SK-N-SH treated with all-trans-retinoic acid at 6 μM for 48 hours (cell line): ENCODE measurements at regions not wholly inside any gene's neighbourhood (a gene's known extent, or its start where the extent isn't known, plus 50 kb on each side); places are given as distances from the start of the nearest gene placed in this dataset.

Experiments used
- ATAC-seq: fragments of 200-7000 bp; cut with Tn5 transposase; 3 replicates; pipeline ENCODE4 v1.9.1; 2020; ENCODE audit warnings: mild to moderate bottlenecking, moderate library complexity
- ARNTL ChIP-seq: fragments of 450-650 bp; formaldehyde crosslinking; IDR thresholded peaks from 2 replicates; pipeline ENCODE4 v1.5.0; 2020; ENCODE audit warnings: low read depth, mild to moderate bottlenecking, moderate library complexity, borderline replicate concordance
- BACH2 ChIP-seq: fragments of 250-450 bp; sonication (Bioruptor Pico); IDR thresholded peaks from 2 replicates; pipeline ENCODE4 v1.9.0; 2021; ENCODE audit warnings: mild to moderate bottlenecking, borderline replicate concordance
- CREB5 ChIP-seq: fragments of 250-450 bp; sonication (Bioruptor Pico); IDR thresholded peaks from 2 replicates; pipeline ENCODE4 v1.5.1; 2020; ENCODE audit warnings: low read depth, mild to moderate bottlenecking, moderate library complexity
- CSDC2 ChIP-seq: fragments of 250-450 bp; sonication (Bioruptor Pico); IDR thresholded peaks from 2 replicates; pipeline ENCODE4 v1.5.0; 2020; ENCODE audit warnings: mild to moderate bottlenecking, moderate library complexity
- CSRNP3 ChIP-seq: fragments of 250-450 bp; sonication (Bioruptor Pico); IDR thresholded peaks from 2 replicates; pipeline ENCODE4 v1.5.1; 2021; ENCODE audit warnings: mild to moderate bottlenecking, moderate library complexity
- ESRRG ChIP-seq: fragments of 250-450 bp; sonication (Bioruptor Pico); IDR thresholded peaks from 2 replicates; pipeline ENCODE4 v1.6.1; 2021; ENCODE audit warnings: mild to moderate bottlenecking
- GLIS3 ChIP-seq: fragments of 250-450 bp; sonication (Bioruptor Pico); IDR thresholded peaks from 2 replicates; pipeline ENCODE4 v1.5.0; 2020; ENCODE audit warnings: mild to moderate bottlenecking, moderate library complexity
- ISL1 ChIP-seq: fragments of 250-450 bp; sonication (Bioruptor Pico); IDR thresholded peaks from 2 replicates; pipeline ENCODE4 v2.1.2; 2022; ENCODE audit warnings: mild to moderate bottlenecking, moderate library complexity
- PATZ1 ChIP-seq: fragments of 250-450 bp; sonication (Bioruptor Pico); IDR thresholded peaks from 2 replicates; pipeline ENCODE4 v1.8.0; 2020; ENCODE audit warnings: mild to moderate bottlenecking, moderate library complexity, borderline replicate concordance
- POU6F1 ChIP-seq: fragments of 250-450 bp; sonication (Bioruptor Pico); IDR thresholded peaks from 2 replicates; pipeline ENCODE4 v1.8.0; 2021; ENCODE audit warnings: low read depth, mild to moderate bottlenecking, moderate library complexity, borderline replicate concordance
- PPARA ChIP-seq: fragments of 250-450 bp; sonication (Bioruptor Pico); IDR thresholded peaks from 2 replicates; pipeline ENCODE4 v1.5.0; 2020; ENCODE audit warnings: mild to moderate bottlenecking, borderline replicate concordance
- RARB ChIP-seq: fragments of 250-450 bp; sonication (Bioruptor Pico); IDR thresholded peaks from 2 replicates; pipeline ENCODE4 v1.8.0; 2021; ENCODE audit warnings: mild to moderate bottlenecking, moderate library complexity
- SNAI2 ChIP-seq: fragments of 250-450 bp; sonication (Bioruptor Pico); IDR thresholded peaks from 2 replicates; pipeline ENCODE4 v1.5.0; 2020; ENCODE audit warnings: mild to moderate bottlenecking, moderate library complexity
- TCF4 ChIP-seq: fragments of 250-450 bp; sonication (Bioruptor Pico); IDR thresholded peaks from 2 replicates; pipeline ENCODE4 v1.8.0; 2021; ENCODE audit warnings: mild to moderate bottlenecking, moderate library complexity, borderline replicate concordance
- TOX ChIP-seq: fragments of 250-450 bp; sonication (Bioruptor Pico); IDR thresholded peaks from 2 replicates; pipeline ENCODE4 v1.8.0; 2021; ENCODE audit warnings: mild to moderate bottlenecking, moderate library complexity, borderline replicate concordance
- TSHZ2 ChIP-seq: fragments of 250-450 bp; sonication (Bioruptor Pico); IDR thresholded peaks from 2 replicates; pipeline ENCODE4 v1.5.0; 2020; ENCODE audit warnings: mild to moderate bottlenecking, moderate library complexity
- ZC3H10 ChIP-seq: fragments of 250-450 bp; sonication (Bioruptor Pico); IDR thresholded peaks from 2 replicates; pipeline ENCODE4 v1.5.1; 2021; ENCODE audit warnings: mild to moderate bottlenecking, moderate library complexity
- ZFP3 ChIP-seq: fragments of 250-450 bp; sonication (Bioruptor Pico); IDR thresholded peaks from 2 replicates; pipeline ENCODE4 v1.5.0; 2020; ENCODE audit warnings: mild to moderate bottlenecking, moderate library complexity
- ZFP30 ChIP-seq: fragments of 450-650 bp; formaldehyde crosslinking; IDR thresholded peaks from 2 replicates; pipeline ENCODE4 v1.5.0; 2022; ENCODE audit warnings: mild to moderate bottlenecking, moderate library complexity
- ZNF565 ChIP-seq: fragments of 450-650 bp; formaldehyde crosslinking; conservative IDR thresholded peaks from 2 replicates; pipeline ENCODE4 v1.5.0; 2020; ENCODE audit warnings: low read depth, mild to moderate bottlenecking, moderate library complexity
- ZNF70 ChIP-seq: fragments of 450-650 bp; formaldehyde crosslinking; IDR thresholded peaks from 2 replicates; pipeline ENCODE4 v1.5.0; 2020; ENCODE audit warnings: mild to moderate bottlenecking, moderate library complexity
- ZNF8 ChIP-seq: fragments of 450-650 bp; formaldehyde crosslinking; IDR thresholded peaks from 2 replicates; pipeline ENCODE4 v1.5.0; 2020; ENCODE audit warnings: mild to moderate bottlenecking, moderate library complexity

GRCh38 chr2:129719335-129719734, 260.1 kb upstream of the RAB6C start:
- TF ChIP-seq CSDC2 (CRISPR knock-in tag) = no peak
- no peak for TF ChIP-seq ARNTL (CRISPR knock-in tag)
- TF ChIP-seq ESRRG (CRISPR knock-in tag) = no peak
- no peak for TF ChIP-seq ZNF565 (CRISPR knock-in tag)
- no peak for TF ChIP-seq CREB5 (CRISPR knock-in tag)
- no peak for TF ChIP-seq TOX (CRISPR knock-in tag)
- TF ChIP-seq ZNF70 (CRISPR knock-in tag) = no peak
- no peak for TF ChIP-seq TCF4 (CRISPR knock-in tag)
- no peak for TF ChIP-seq CSRNP3
- no peak for TF ChIP-seq TSHZ2 (CRISPR knock-in tag)
- TF ChIP-seq BACH2 (CRISPR knock-in tag) = no peak
- TF ChIP-seq ZC3H10 (CRISPR knock-in tag) = no peak
- TF ChIP-seq RARB (CRISPR knock-in tag) = no peak
- no peak for TF ChIP-seq ZFP3 (CRISPR knock-in tag)
- no peak for TF ChIP-seq PPARA (CRISPR knock-in tag)
- TF ChIP-seq GLIS3 (CRISPR knock-in tag) = no peak
- no peak for TF ChIP-seq ZNF8 (CRISPR knock-in tag)
- TF ChIP-seq PATZ1 (CRISPR knock-in tag) = no peak
- no peak for TF ChIP-seq POU6F1
- no peak for TF ChIP-seq SNAI2
- TF ChIP-seq, all 23 proteins: peak for 0
- no peak for ATAC-seq

GRCh38 chr2:129720360-129720759, 259.1 kb upstream of the RAB6C start:
- TF ChIP-seq TSHZ2 (CRISPR knock-in tag) (no peak), ZFP30 (no peak), SNAI2 (no peak), POU6F1 (no peak), TOX (CRISPR knock-in tag) (no peak), ISL1 (CRISPR knock-in tag) (no peak)
- no peak for ATAC-seq
